PFSK-1 (cell line): ENCODE measurements at regions not wholly inside any gene's neighbourhood (a gene's known extent, or its start where the extent isn't known, plus 50 kb on each side); places are given as distances from the start of the nearest gene placed in this dataset.

Source experiments
- FOXP2 ChIP-seq: optimal IDR thresholded peaks from 2 replicates; pipeline ENCODE3; 2011; ENCODE audit warnings: borderline replicate concordance, control low read depth, inconsistent platforms; ENCODE audit not compliant: insufficient read depth; ENCODE audit errors: extremely low read length, extremely low read depth
- POLR2AphosphoS5 ChIP-seq: IDR thresholded peaks from 2 replicates; pipeline ENCODE4 v1.6.1; 2012; ENCODE audit warnings: low read depth, mild to moderate bottlenecking, control low read depth, low read length, moderate library complexity
- REST ChIP-seq, 2 experiments: IDR thresholded peaks; 2 replicates each; pipeline versions ENCODE4 v1.6.1 to v1.8.0; 2011 to 2012; ENCODE audit warnings: low read depth in 2 of 2, low read length in 2 of 2, control low read depth in 1 of 2, inconsistent platforms in 1 of 2, mild to moderate bottlenecking in 1 of 2, moderate library complexity in 1 of 2; ENCODE audit not compliant: insufficient read depth in 1 of 2
- SIN3A ChIP-seq: IDR thresholded peaks from 2 replicates; pipeline ENCODE4 v1.6.1; 2012; ENCODE audit warnings: mild to moderate bottlenecking, low read length, moderate library complexity, borderline replicate concordance; ENCODE audit not compliant: insufficient read depth
- TAF1 ChIP-seq: IDR thresholded peaks from 2 replicates; pipeline ENCODE4 v1.6.1; 2012; ENCODE audit warnings: low read length, control low read depth, borderline replicate concordance; ENCODE audit not compliant: insufficient read depth

DNA sequence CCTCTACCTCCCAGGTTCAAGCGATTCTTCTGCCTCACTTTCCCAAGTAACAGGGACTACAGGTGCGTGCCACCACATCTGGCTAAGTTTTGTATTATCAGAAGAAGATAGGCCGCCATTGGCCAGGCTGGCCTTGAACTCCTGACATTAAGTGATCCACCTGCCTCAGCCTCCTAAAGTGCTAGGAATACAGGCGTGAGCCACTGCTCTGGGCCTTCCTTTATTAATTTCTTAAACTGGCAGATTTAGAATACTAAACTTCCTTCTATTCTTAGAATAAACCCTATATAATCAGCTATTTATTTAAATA lies 86.6 kb downstream of the HFE start:
- TF ChIP-seq POLR2AphosphoS5, result no peak
- TF ChIP-seq TAF1, result no peak
- TF ChIP-seq REST (IDR thresholded peaks at IDR 0.05; ENCODE audit: insufficient read depth in 1 of 2, low read depth in 2 of 2, low read length in 2 of 2), result no peak
- TF ChIP-seq SIN3A, result no peak
- no peak for TF ChIP-seq FOXP2

DNA sequence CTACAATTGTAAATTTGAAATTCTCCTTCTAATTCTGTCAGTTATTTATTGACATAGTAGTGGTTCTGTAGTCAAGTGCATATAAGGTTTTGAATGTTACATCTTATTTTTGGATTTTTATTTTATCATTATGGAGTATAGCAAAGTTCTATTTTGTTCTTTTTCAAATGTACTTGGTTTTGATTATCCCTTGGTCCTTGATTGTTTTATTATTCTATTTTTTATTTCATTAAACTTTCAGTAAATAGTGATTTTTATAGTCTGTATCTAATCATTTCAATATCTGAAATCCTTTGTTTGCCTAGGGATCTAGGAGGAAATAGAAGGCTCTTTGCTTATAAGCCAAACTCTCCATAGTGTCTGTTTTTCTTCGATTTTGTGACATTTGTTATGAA lies 87.8 kb downstream of the HFE start:
- TF ChIP-seq POLR2AphosphoS5 (no peak), REST (IDR thresholded peaks at IDR 0.05; ENCODE audit: insufficient read depth in 1 of 2, low read depth in 2 of 2, low read length in 2 of 2) (no peak), TAF1 (no peak), SIN3A (no peak), FOXP2 (no peak)

DNA sequence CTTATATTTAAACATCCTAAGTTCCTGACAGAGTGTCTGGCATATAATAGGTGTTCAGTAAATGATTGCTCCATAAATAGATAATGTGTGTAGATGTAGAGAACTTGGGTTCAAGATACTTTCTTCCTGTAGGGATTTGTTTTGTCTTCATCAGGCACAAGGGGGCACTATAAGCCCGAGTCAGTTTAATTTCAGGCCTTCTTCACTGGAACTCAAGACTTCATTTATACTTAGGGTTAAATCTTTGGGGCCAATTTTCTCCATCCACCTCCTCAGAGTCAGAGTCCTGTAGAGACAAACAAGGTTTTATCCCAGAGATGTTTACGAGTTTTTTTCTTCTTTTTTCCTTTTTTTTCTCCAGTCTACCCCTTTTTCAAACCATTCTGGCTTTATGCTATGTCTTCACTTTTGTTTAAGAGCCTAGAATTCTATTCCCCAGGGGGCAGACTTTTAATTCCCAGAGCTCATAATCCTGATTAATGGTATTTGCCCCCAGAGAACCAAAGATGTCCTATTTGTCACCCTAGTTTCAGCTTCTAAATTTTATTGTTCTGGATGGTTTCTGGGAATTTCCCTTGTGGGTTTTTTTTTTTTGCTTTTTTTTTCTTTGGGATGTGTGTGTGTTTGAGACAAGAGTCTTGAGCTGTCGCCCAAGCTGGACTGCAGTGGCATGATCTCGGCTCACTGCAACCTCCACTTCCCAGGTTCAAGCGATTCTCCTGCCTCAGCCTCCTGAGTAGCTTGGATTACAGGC lies 88.4 kb downstream of the HFE start:
- TF ChIP-seq SIN3A (no peak), POLR2AphosphoS5 (no peak), REST (IDR thresholded peaks at IDR 0.05; ENCODE audit: insufficient read depth in 1 of 2, low read depth in 2 of 2, low read length in 2 of 2) (no peak), TAF1 (no peak), FOXP2 (no peak)

DNA sequence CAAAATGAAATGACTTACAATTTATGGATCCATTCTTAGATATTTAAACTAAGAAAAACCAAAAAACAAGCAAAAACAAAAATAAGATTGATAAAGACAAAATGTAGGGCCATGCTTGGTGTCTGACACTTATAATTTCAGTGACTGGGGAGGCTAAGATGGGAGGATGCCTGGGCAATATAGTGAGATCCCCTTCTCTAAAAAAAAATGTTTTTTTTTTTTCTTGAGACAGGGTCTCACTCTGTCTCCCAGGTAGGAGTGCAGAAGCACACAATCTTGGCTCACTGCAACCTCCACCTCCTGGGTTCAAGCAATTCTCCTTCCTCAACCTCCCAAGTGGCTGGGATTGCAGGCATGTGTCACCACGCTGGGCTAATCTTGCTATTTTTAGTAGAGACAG lies 92.4 kb downstream of the HFE start:
- TF ChIP-seq TAF1, result no peak
- TF ChIP-seq REST (IDR thresholded peaks at IDR 0.05; ENCODE audit: insufficient read depth in 1 of 2, low read depth in 2 of 2, low read length in 2 of 2), result no peak
- TF ChIP-seq SIN3A, result no peak
- no peak for TF ChIP-seq POLR2AphosphoS5
- TF ChIP-seq FOXP2, result no peak

GRCh38 chr6:26180346-26180745 lies 93.1 kb downstream of the HFE start:
- TF ChIP-seq TAF1 (no peak), SIN3A (no peak), POLR2AphosphoS5 (no peak), REST (IDR thresholded peaks at IDR 0.05; ENCODE audit: insufficient read depth in 1 of 2, low read depth in 2 of 2, low read length in 2 of 2) (no peak), FOXP2 (no peak)
